Small intestine (tissue), 7 donors: ENCODE measurements at regions not wholly inside any gene's neighbourhood (a gene's known extent, or its start where the extent isn't known, plus 50 kb on each side); places are given as distances from the start of the nearest gene placed in this dataset.

Experiments
- DNase-seq, 2 donors: peaks; one replicate each; pipeline versions ENCODE4 v3.0.0 to v3.0.0-alpha.2; 2013
- FAIRE-seq: peaks from 2 replicates; lab custom pipeline; 2012; peaks lifted over from hg19 to GRCh38; lab: Jason Lieb, UNC
- H3K27ac ChIP-seq, 3 donors: one replicate each; pipeline ENCODE4 v1.5.1; 2013; ENCODE audit warnings: low read length in 2 of 3, mild to moderate bottlenecking in 2 of 3, control low read depth in 1 of 3, inconsistent platforms in 1 of 3, low read depth in 1 of 3, moderate library complexity in 1 of 3
- H3K27me3 ChIP-seq, 3 donors: one replicate each; pipeline ENCODE4 v1.6.1; 2013; ENCODE audit warnings: low read length in 3 of 3, inconsistent platforms in 1 of 3; ENCODE audit not compliant: control insufficient read depth in 3 of 3, insufficient read depth in 3 of 3
- H3K36me3 ChIP-seq, 3 donors: one replicate each; pipeline ENCODE4 v1.6.1; 2013; ENCODE audit warnings: low read length in 3 of 3, inconsistent platforms in 1 of 3, low read depth in 1 of 3, mild to moderate bottlenecking in 1 of 3, moderate library complexity in 1 of 3; ENCODE audit not compliant: control insufficient read depth in 3 of 3, insufficient read depth in 2 of 3
- H3K4me1 ChIP-seq, 3 donors: one replicate each; pipeline ENCODE4 v1.6.1; 2013; ENCODE audit warnings: low read length in 2 of 3, inconsistent platforms in 1 of 3, low read depth in 1 of 3, mild to moderate bottlenecking in 1 of 3, moderate library complexity in 1 of 3; ENCODE audit not compliant: control insufficient read depth in 3 of 3, insufficient read depth in 2 of 3
- H3K4me3 ChIP-seq, 3 donors: one replicate each; pipeline ENCODE4 v1.5.1; 2013; ENCODE audit warnings: low read length in 3 of 3, control low read depth in 1 of 3, inconsistent platforms in 1 of 3, low read depth in 1 of 3, mild to moderate bottlenecking in 1 of 3, moderate library complexity in 1 of 3
- H3K9me3 ChIP-seq, 2 donors: one replicate each; pipeline ENCODE4 v1.6.1; 2013; ENCODE audit warnings: low read depth in 1 of 2, low read length in 1 of 2; ENCODE audit not compliant: control insufficient read depth in 2 of 2, insufficient read depth in 1 of 2
- WGBS, 3 donors: extraction: QIAGEN DNeasy Blood & Tissue Kit; methylation state at CpG; one replicate each; pipeline ENCODE4 v1.1.7; 2013; 5-methylcytosine and 5-hydroxymethylcytosine counted together
- donor health status: healthy with polysubstance abuse.
- donor health status: control.
- donor health status: control.
- donor health status: Bipolar disorder and iron deficiency.
- donor health status: healthy.

- DNase-seq (no peak), FAIRE-seq (no peak)
- Histone ChIP-seq H3K36me3 (no peaks in the 10 kb centered on the region), H3K9me3 (no peaks in the 10 kb centered on the region), H3K4me1 (no peaks in the 10 kb centered on the region), H3K27me3 (no peaks in the 10 kb centered on the region), H3K27ac (no peak overlapping the region), H3K4me3 (no peak overlapping the region)
- WGBS, 3 donors = 63 to 72% (median 64%) methylated on average over 1 of the region's 1 CpG
Observed at GRCh38 chr5:169507051-169507450, 76.5 kb upstream of the SPDL1 start.

GRCh38 chr5:169503886-169504285 is 79.7 kb upstream of the SPDL1 start:
- FAIRE-seq (no peak), DNase-seq (no peak)
- H3K27ac ChIP-seq = no peak overlapping the region
- no peaks in the 10 kb centered on the region for H3K9me3 ChIP-seq
- H3K4me1 ChIP-seq = no peaks in the 10 kb centered on the region
- 14 to 38% (median 21%) methylated on average over 5 of the region's 5 CpGs for WGBS, 3 donors
- H3K36me3 ChIP-seq = no peaks in the 10 kb centered on the region
- H3K4me3 ChIP-seq = no peak overlapping the region
- H3K27me3 ChIP-seq = no peaks in the 10 kb centered on the region

GRCh38 chr5:169499990-169500505 is 83.5 kb upstream of the SPDL1 start:
- Histone ChIP-seq H3K9me3 (no peaks in the 10 kb centered on the region), H3K4me3 (no peak overlapping the region), H3K36me3 (no peaks in the 10 kb centered on the region), H3K4me1 (no peaks in the 10 kb centered on the region), H3K27me3 (no peaks in the 10 kb centered on the region), H3K27ac (no peak overlapping the region)
- 47 to 61% (median 49%) methylated on average over 2 of the region's 2 CpGs for WGBS, 3 donors
- FAIRE-seq = no peak
- no peak for DNase-seq

GRCh38 chr5:169496878-169497277 is 86.7 kb upstream of the SPDL1 start:
- Histone ChIP-seq H3K4me1 (no peaks in the 10 kb centered on the region), H3K9me3 (no peaks in the 10 kb centered on the region), H3K36me3 (no peaks in the 10 kb centered on the region), H3K27ac (no peak overlapping the region), H3K27me3 (no peaks in the 10 kb centered on the region), H3K4me3 (no peak overlapping the region)
- DNase-seq (no peak), FAIRE-seq (no peak)
- 67 to 80% (median 74%) methylated on average over 1 of the region's 1 CpG for WGBS, 3 donors

GRCh38 chr5:169494941-169495548 is 88.5 kb upstream of the SPDL1 start:
- no peaks in the 10 kb centered on the region for H3K9me3 ChIP-seq
- H3K27ac ChIP-seq = no peak overlapping the region
- no peaks in the 10 kb centered on the region for H3K36me3 ChIP-seq
- H3K27me3 ChIP-seq = no peaks in the 10 kb centered on the region
- FAIRE-seq (no peak), DNase-seq (no peak)
- H3K4me3 ChIP-seq = no peak overlapping the region
- 54 to 62% (median 61%) methylated on average over 4 of the region's 4 CpGs for WGBS, 3 donors
- H3K4me1 ChIP-seq = no peaks in the 10 kb centered on the region

GRCh38 chr5:169494383-169494935 is 89.1 kb upstream of the SPDL1 start:
- FAIRE-seq = no peak

GRCh38 chr5:169474226-169474625 is 109.3 kb upstream of the SPDL1 start:
- Histone ChIP-seq H3K4me1 (no peaks in the 10 kb centered on the region), H3K27ac (no peak overlapping the region), H3K27me3 (no peaks in the 10 kb centered on the region), H3K4me3 (no peak overlapping the region), H3K9me3 (no peaks in the 10 kb centered on the region), H3K36me3 (no peaks in the 10 kb centered on the region)
- DNase-seq (no peak), FAIRE-seq (no peak)
- WGBS, 3 donors = 13 to 65% (median 39%) methylated on average over 3 of the region's 3 CpGs

More at GRCh38 chr5:169494383-169494935, 89.1 kb upstream of the SPDL1 start:
- Histone ChIP-seq H3K27ac (no peak overlapping the region), H3K27me3 (no peaks in the 10 kb centered on the region), H3K4me3 (no peak overlapping the region), H3K36me3 (no peaks in the 10 kb centered on the region), H3K4me1 (no peaks in the 10 kb centered on the region), H3K9me3 (no peaks in the 10 kb centered on the region)
- no peak for DNase-seq
- 3 to 25% (median 8%) methylated on average over 2 of the region's 2 CpGs for WGBS, 3 donors

- Histone ChIP-seq H3K4me3 (no peak overlapping the region), H3K36me3 (no peaks in the 10 kb centered on the region), H3K4me1 (no peaks in the 10 kb centered on the region), H3K9me3 (no peaks in the 10 kb centered on the region), H3K27me3 (no peaks in the 10 kb centered on the region), H3K27ac (no peak overlapping the region)
- DNase-seq (no peak), FAIRE-seq (no peak)
- WGBS, 3 donors = 59 to 82% (median 67%) methylated on average over 5 of the region's 5 CpGs
Observed at GRCh38 chr5:169472544-169472943, 111.0 kb upstream of the SPDL1 start.
